ENCODE measurements at regions not wholly inside any gene's neighbourhood (a gene's known extent, or its start where the extent isn't known, plus 50 kb on each side); places are given as distances from the start of the nearest gene placed in this dataset.

GRCh38 chr9:84556556-84556955 lies 113.0 kb upstream of the NTRK2 start:
- no peaks in the 10 kb centered on the region for H3F3A ChIP-seq (ENCODE audit: insufficient read depth, low read length)

GRCh38 chr9:84557751-84558150 lies 111.8 kb upstream of the NTRK2 start:
- no peaks in the 10 kb centered on the region for H4K20me1 ChIP-seq (ENCODE audit: insufficient read depth, low read length)
- H3K9me2 ChIP-seq (ENCODE audit: low read depth, low read length): no peaks in the 10 kb centered on the region
- no peaks in the 10 kb centered on the region for H3K27me3 ChIP-seq (ENCODE audit: insufficient read depth, low read length)
- no peaks in the 10 kb centered on the region for H3F3A ChIP-seq (ENCODE audit: insufficient read depth, low read length)
- no peaks in the 10 kb centered on the region for H3K9me3 ChIP-seq (ENCODE audit: low read length)
- no peak overlapping the region for H3K27ac ChIP-seq (ENCODE audit: low read depth, low read length, poor library complexity, severe bottlenecking)
- H3K4me2 ChIP-seq (ENCODE audit: low read length): no peak overlapping the region
- H3K9ac ChIP-seq (ENCODE audit: low read length): no peak overlapping the region
- H3K36me3 ChIP-seq (ENCODE audit: insufficient read depth, low read length): no peaks in the 10 kb centered on the region
- TF ChIP-seq EZH2 (IDR thresholded peaks at IDR 0.05; ENCODE audit: borderline replicate concordance, low read length) (no peak), CTCF (IDR thresholded peaks at IDR 0.05; ENCODE audit: low read length) (no peak)
- no peak overlapping the region for H2AFZ ChIP-seq (ENCODE audit: low read length)
- no peak overlapping the region for H3K4me3 ChIP-seq (ENCODE audit: low read depth, low read length, poor library complexity, severe bottlenecking)
- H3K4me1 ChIP-seq (ENCODE audit: insufficient read depth, low read length, severe bottlenecking): no peaks in the 10 kb centered on the region
- H3K79me2 ChIP-seq (ENCODE audit: insufficient read depth, low read length): no peaks in the 10 kb centered on the region

More at GRCh38 chr9:84556556-84556955, 113.0 kb upstream of the NTRK2 start:
- Histone ChIP-seq H3K79me2 (ENCODE audit: insufficient read depth, low read length) (no peaks in the 10 kb centered on the region), H3K27me3 (ENCODE audit: insufficient read depth, low read length) (no peaks in the 10 kb centered on the region), H3K4me3 (ENCODE audit: low read depth, low read length, poor library complexity, severe bottlenecking) (no peak overlapping the region), H2AFZ (ENCODE audit: low read length) (no peak overlapping the region), H3K9me3 (ENCODE audit: low read length) (no peaks in the 10 kb centered on the region), H3K9ac (ENCODE audit: low read length) (no peak overlapping the region), H3K27ac (ENCODE audit: low read depth, low read length, poor library complexity, severe bottlenecking) (no peak overlapping the region), H3K9me2 (ENCODE audit: low read depth, low read length) (no peaks in the 10 kb centered on the region), H4K20me1 (ENCODE audit: insufficient read depth, low read length) (no peaks in the 10 kb centered on the region), H3K4me2 (ENCODE audit: low read length) (no peak overlapping the region), H3K4me1 (ENCODE audit: insufficient read depth, low read length, severe bottlenecking) (no peaks in the 10 kb centered on the region), H3K36me3 (ENCODE audit: insufficient read depth, low read length) (no peaks in the 10 kb centered on the region)
- TF ChIP-seq EZH2 (IDR thresholded peaks at IDR 0.05; ENCODE audit: borderline replicate concordance, low read length) (no peak), CTCF (IDR thresholded peaks at IDR 0.05; ENCODE audit: low read length) (no peak)

GRCh38 chr9:84563691-84564090 lies 105.8 kb upstream of the NTRK2 start:
- H3K4me2 ChIP-seq (ENCODE audit: low read length): no peak overlapping the region
- H3F3A ChIP-seq (ENCODE audit: insufficient read depth, low read length): no peaks in the 10 kb centered on the region
- H3K9me3 ChIP-seq (ENCODE audit: low read length): no peaks in the 10 kb centered on the region
- no peaks in the 10 kb centered on the region for H3K9me2 ChIP-seq (ENCODE audit: low read depth, low read length)
- no peak overlapping the region for H3K4me3 ChIP-seq (ENCODE audit: low read depth, low read length, poor library complexity, severe bottlenecking)
- H3K36me3 ChIP-seq (ENCODE audit: insufficient read depth, low read length): no peaks in the 10 kb centered on the region
- H3K27me3 ChIP-seq (ENCODE audit: insufficient read depth, low read length): no peaks in the 10 kb centered on the region
- no peak overlapping the region for H2AFZ ChIP-seq (ENCODE audit: low read length)
- H3K27ac ChIP-seq (ENCODE audit: low read depth, low read length, poor library complexity, severe bottlenecking): no peak overlapping the region
- H3K4me1 ChIP-seq (ENCODE audit: insufficient read depth, low read length, severe bottlenecking): no peaks in the 10 kb centered on the region
- no peaks in the 10 kb centered on the region for H4K20me1 ChIP-seq (ENCODE audit: insufficient read depth, low read length)
- no peak overlapping the region for H3K9ac ChIP-seq (ENCODE audit: low read length)
- H3K79me2 ChIP-seq (ENCODE audit: insufficient read depth, low read length): no peaks in the 10 kb centered on the region
- TF ChIP-seq CTCF (IDR thresholded peaks at IDR 0.05; ENCODE audit: low read length) (no peak), EZH2 (IDR thresholded peaks at IDR 0.05; ENCODE audit: borderline replicate concordance, low read length) (no peak)

Data from OCI-LY1 (cell line).